ENCODE measurements at regions not wholly inside any gene's neighbourhood (a gene's known extent, or its start where the extent isn't known, plus 50 kb on each side); places are given as distances from the start of the nearest gene placed in this dataset.

DNA sequence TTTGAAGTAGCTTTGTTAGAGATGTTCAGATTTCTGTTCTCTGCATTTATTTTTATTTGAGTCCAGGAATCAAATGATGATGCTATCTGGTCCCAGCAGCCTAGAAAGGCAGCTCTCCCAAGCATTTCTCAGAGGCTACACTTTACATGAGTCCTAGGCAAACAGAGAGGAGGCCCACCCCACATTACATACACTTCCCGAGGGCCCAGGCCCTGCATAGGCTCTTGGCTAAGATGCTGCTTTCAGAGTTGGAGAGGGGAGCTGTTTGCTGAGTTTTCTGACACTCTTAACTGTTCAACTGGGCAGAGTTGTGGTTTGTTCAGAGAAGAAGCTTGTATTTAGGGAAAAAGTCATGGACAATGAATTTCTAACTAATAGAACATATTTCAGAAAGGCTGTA lies 117.9 kb upstream of the RGMA start:
- H3K9ac ChIP-seq (ENCODE audit: extremely low read depth, low read length, poor library complexity, severe bottlenecking): no peak overlapping the region
- no peak for DNase-seq
- H3K27me3 ChIP-seq (ENCODE audit: control insufficient read depth, insufficient read depth, low read length, poor library complexity, severe bottlenecking): no peaks in the 10 kb centered on the region
- Mint-ChIP-seq H3K4me3 (no peak overlapping the region), H3K9me3 (peaks cover 2% of the 10 kb centered on the region), H3K27ac (no peak overlapping the region), H3K4me1 (peaks cover 30% of the 10 kb centered on the region), H3K36me3 (ENCODE audit: low read depth) (no peaks in the 10 kb centered on the region), H3K27me3 (ENCODE audit: insufficient read depth) (peaks cover 5% of the 10 kb centered on the region)
- H3K9me3 ChIP-seq (ENCODE audit: control insufficient read depth, low read length): no peaks in the 10 kb centered on the region
- H3K36me3 ChIP-seq (ENCODE audit: control insufficient read depth, insufficient read depth, low read length): no peaks in the 10 kb centered on the region
- WGBS, 2 experiments (ENCODE audit: insufficient coverage in 1 of 2, insufficient read length in 1 of 2): 80% methylated on average over 1 of the region's 1 CpG; no CpG with 5 or more reads in 1 of the 2 experiments
- TF ChIP-seq, protein P1, sequence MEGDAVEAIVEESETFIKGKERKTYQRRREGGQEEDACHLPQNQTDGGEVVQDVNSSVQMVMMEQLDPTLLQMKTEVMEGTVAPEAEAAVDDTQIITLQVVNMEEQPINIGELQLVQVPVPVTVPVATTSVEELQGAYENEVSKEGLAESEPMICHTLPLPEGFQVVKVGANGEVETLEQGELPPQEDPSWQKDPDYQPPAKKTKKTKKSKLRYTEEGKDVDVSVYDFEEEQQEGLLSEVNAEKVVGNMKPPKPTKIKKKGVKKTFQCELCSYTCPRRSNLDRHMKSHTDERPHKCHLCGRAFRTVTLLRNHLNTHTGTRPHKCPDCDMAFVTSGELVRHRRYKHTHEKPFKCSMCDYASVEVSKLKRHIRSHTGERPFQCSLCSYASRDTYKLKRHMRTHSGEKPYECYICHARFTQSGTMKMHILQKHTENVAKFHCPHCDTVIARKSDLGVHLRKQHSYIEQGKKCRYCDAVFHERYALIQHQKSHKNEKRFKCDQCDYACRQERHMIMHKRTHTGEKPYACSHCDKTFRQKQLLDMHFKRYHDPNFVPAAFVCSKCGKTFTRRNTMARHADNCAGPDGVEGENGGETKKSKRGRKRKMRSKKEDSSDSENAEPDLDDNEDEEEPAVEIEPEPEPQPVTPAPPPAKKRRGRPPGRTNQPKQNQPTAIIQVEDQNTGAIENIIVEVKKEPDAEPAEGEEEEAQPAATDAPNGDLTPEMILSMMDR (conservative IDR thresholded peaks at IDR 0.05): no peak
- H3K4me3 ChIP-seq (ENCODE audit: low read length): no peak overlapping the region
- H3K4me1 ChIP-seq (ENCODE audit: control insufficient read depth, insufficient read depth, low read length): peaks cover 10% of the 10 kb centered on the region
- H3K27ac ChIP-seq (ENCODE audit: low read depth, low read length): no peak overlapping the region

DNA sequence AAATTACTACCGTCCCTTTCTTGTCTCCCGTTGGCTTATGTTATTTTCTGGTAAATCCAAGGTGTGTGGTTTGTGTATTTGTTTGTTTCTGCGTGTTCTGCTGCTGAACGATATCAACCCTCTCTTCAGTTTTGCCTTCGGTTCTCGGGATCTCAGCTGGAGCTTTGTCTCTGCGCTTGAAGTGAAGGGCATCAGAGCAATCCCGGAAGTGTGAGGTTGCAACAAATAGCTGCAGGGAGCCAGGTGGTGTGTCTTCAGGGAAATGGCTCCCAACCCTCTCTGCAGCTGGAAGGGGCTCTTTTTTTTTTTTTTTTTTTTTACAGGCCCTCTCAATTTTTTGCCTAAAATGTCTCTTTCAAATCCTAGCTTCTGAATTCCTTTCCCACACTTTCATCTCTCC lies 116.4 kb upstream of the RGMA start:
- H3K27ac Mint-ChIP-seq: no peak overlapping the region
- H3K36me3 Mint-ChIP-seq (ENCODE audit: low read depth): no peaks in the 10 kb centered on the region
- H3K9me3 ChIP-seq (ENCODE audit: control insufficient read depth, low read length): no peaks in the 10 kb centered on the region

DNA sequence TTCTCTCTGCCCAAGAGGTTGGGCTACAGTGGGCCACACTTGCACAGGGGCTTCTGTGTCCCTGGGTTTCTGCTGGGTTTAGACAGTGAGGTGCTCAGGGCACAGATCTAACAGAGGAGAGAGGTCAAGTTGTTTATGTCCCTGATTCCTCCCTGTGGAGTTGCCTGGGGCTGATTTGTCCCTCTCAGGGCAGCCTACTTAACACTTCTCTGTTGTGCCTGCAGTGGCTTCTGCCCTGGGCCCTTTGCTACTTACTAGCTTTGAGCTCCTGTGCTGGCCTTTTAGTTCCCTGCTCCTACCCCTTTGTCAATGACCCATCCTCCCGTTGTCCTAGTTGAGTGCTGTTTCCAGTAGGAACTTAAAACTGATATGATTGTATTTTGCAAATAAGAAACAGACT lies 114.0 kb upstream of the RGMA start:
- Histone ChIP-seq H3K4me3 (ENCODE audit: low read length) (no peak overlapping the region), H3K9ac (ENCODE audit: extremely low read depth, low read length, poor library complexity, severe bottlenecking) (no peak overlapping the region), H3K36me3 (ENCODE audit: control insufficient read depth, insufficient read depth, low read length) (no peaks in the 10 kb centered on the region), H3K4me1 (ENCODE audit: control insufficient read depth, insufficient read depth, low read length) (peaks cover 10% of the 10 kb centered on the region), H3K9me3 (ENCODE audit: control insufficient read depth, low read length) (peaks cover 6% of the 10 kb centered on the region), H3K27me3 (ENCODE audit: control insufficient read depth, insufficient read depth, low read length, poor library complexity, severe bottlenecking) (no peaks in the 10 kb centered on the region), H3K27ac (ENCODE audit: low read depth, low read length) (no peak overlapping the region)
- TF ChIP-seq, protein P1 (conservative IDR thresholded peaks at IDR 0.05): no peak
- Mint-ChIP-seq H3K27ac (no peak overlapping the region), H3K27me3 (ENCODE audit: insufficient read depth) (peaks cover 15% of the 10 kb centered on the region), H3K4me3 (no peak overlapping the region), H3K36me3 (ENCODE audit: low read depth) (no peaks in the 10 kb centered on the region), H3K9me3 (peaks cover 6% of the 10 kb centered on the region), H3K4me1 (peaks cover 39% of the 10 kb centered on the region)
- WGBS, 2 experiments (ENCODE audit: insufficient coverage in 1 of 2, insufficient read length in 1 of 2): 56% methylated on average over 1 of the region's 1 CpG; no CpG with 5 or more reads in 1 of the 2 experiments
- DNase-seq: peak; percentile 85

More for the DNA sequence above, 116.4 kb upstream of the RGMA start:
- H3K4me3 Mint-ChIP-seq: no peak overlapping the region
- peaks cover 38% of the 10 kb centered on the region for H3K4me1 Mint-ChIP-seq
- Histone ChIP-seq H3K4me1 (ENCODE audit: control insufficient read depth, insufficient read depth, low read length) (peaks cover 10% of the 10 kb centered on the region), H3K36me3 (ENCODE audit: control insufficient read depth, insufficient read depth, low read length) (no peaks in the 10 kb centered on the region), H3K27ac (ENCODE audit: low read depth, low read length) (no peak overlapping the region), H3K4me3 (ENCODE audit: low read length) (no peak overlapping the region), H3K9ac (ENCODE audit: extremely low read depth, low read length, poor library complexity, severe bottlenecking) (no peak overlapping the region), H3K27me3 (ENCODE audit: control insufficient read depth, insufficient read depth, low read length, poor library complexity, severe bottlenecking) (no peaks in the 10 kb centered on the region)
- DNase-seq: no peak
- WGBS, 2 experiments (ENCODE audit: insufficient coverage in 1 of 2, insufficient read length in 1 of 2): 91 to 94% methylated on average over 8 of the region's 8 CpGs
- peaks cover 2% of the 10 kb centered on the region for H3K27me3 Mint-ChIP-seq (ENCODE audit: insufficient read depth)
- TF ChIP-seq, protein P1 (conservative IDR thresholded peaks at IDR 0.05): no peak
- H3K9me3 Mint-ChIP-seq: peaks cover 1% of the 10 kb centered on the region

Data from endodermal cell (in vitro differentiated cells).